Astrocyte (in vitro differentiated cells and primary cell): ENCODE measurements at regions not wholly inside any gene's neighbourhood (a gene's known extent, or its start where the extent isn't known, plus 50 kb on each side); places are given as distances from the start of the nearest gene placed in this dataset.

ENCODE experiments used
- CTCF ChIP-seq: IDR thresholded peaks from 2 replicates; pipeline ENCODE4 v1.5.1; 2011; ENCODE audit warnings: low read depth, mild to moderate bottlenecking, inconsistent platforms, low read length, moderate library complexity; ENCODE audit not compliant: insufficient read depth
- EZH2 ChIP-seq: IDR thresholded peaks from 2 replicates; pipeline ENCODE4 v1.6.1; 2012; ENCODE audit warnings: mild to moderate bottlenecking, low read length, inconsistent platforms; ENCODE audit not compliant: insufficient read depth

GRCh38 chr12:13745111-13745860 lies 236.1 kb downstream of the GRIN2B start:
- TF ChIP-seq CTCF: no peak
- no peak for TF ChIP-seq EZH2
